Natural killer cell (primary cell): ENCODE measurements at regions not wholly inside any gene's neighbourhood (a gene's known extent, or its start where the extent isn't known, plus 50 kb on each side); places are given as distances from the start of the nearest gene placed in this dataset.

Experiments
- ATAC-seq, 3 donors: fragments of 150-1000 bp in 2 of 3; fragments of 200-7000 bp in 1 of 3; cut with Tn5 transposase; 1 replicate in 1 of 3; 2 replicates in 2 of 3; pipeline ENCODE4 v1.10.0; 2021; ENCODE audit warnings: mild to moderate bottlenecking in 2 of 3, moderate library complexity in 2 of 3
- DNase-seq, 2 donors: peaks; one replicate each; pipeline versions ENCODE4 v3.0.0 to v3.0.0-alpha.2; 2013 to 2021; ENCODE audit warnings: mixed read lengths in 1 of 2
- H3K27ac ChIP-seq: one replicate; pipeline ENCODE4 v1.5.1; 2013; ENCODE audit warnings: mild to moderate bottlenecking, low read length
- H3K27me3 ChIP-seq: one replicate; pipeline ENCODE4 v1.6.1; 2013; ENCODE audit warnings: low read length; ENCODE audit not compliant: control insufficient read depth, insufficient read depth
- H3K36me3 ChIP-seq: one replicate; pipeline ENCODE4 v1.6.1; 2013; ENCODE audit warnings: low read length; ENCODE audit not compliant: control insufficient read depth, insufficient read depth
- H3K4me1 ChIP-seq: one replicate; pipeline ENCODE4 v1.6.1; 2013; ENCODE audit warnings: low read length; ENCODE audit not compliant: control insufficient read depth, insufficient read depth
- H3K4me3 ChIP-seq: one replicate; pipeline ENCODE4 v1.5.1; 2013; ENCODE audit warnings: low read length
- H3K9me3 ChIP-seq: one replicate; pipeline ENCODE4 v1.6.1; 2013; ENCODE audit warnings: low read length; ENCODE audit not compliant: control insufficient read depth, insufficient read depth
- H3K27ac Mint-ChIP-seq, 2 donors: one replicate each; pipeline ENCODE4 v1.8.0; 2022; ENCODE audit warnings: mild to moderate bottlenecking in 2 of 2, mixed read lengths in 2 of 2, moderate library complexity in 1 of 2
- H3K27me3 Mint-ChIP-seq, 2 donors: one replicate each; pipeline ENCODE4 v1.8.0; 2022; ENCODE audit warnings: low read depth in 2 of 2, mixed read lengths in 2 of 2
- H3K36me3 Mint-ChIP-seq: one replicate; pipeline ENCODE4 v1.8.0; 2022; ENCODE audit warnings: mixed read lengths
- H3K4me1 Mint-ChIP-seq, 2 donors: one replicate each; pipeline ENCODE4 v1.8.0; 2022; ENCODE audit warnings: mixed read lengths in 2 of 2
- H3K4me3 Mint-ChIP-seq: one replicate; pipeline ENCODE4 v1.8.0; 2022; ENCODE audit warnings: mild to moderate bottlenecking, moderate library complexity, mixed read lengths
- H3K9me3 Mint-ChIP-seq, 2 donors: one replicate each; pipeline ENCODE4 v1.8.0; 2022; ENCODE audit warnings: mixed read lengths in 2 of 2
- CTCF ChIP-seq: fragments of 200-600 bp; IDR thresholded peaks from one replicate; pipeline ENCODE4 v1.8.0; 2022; ENCODE audit warnings: antibody characterized with exemption
- WGBS: methylation state at CpG from one replicate; pipeline ENCODE4 v1.1.7; 2013; ENCODE audit warnings: missing lambda C conversion rate; ENCODE audit not compliant: insufficient coverage; 5-methylcytosine and 5-hydroxymethylcytosine counted together
- intact Hi-C: fragments of 100-400 bp; cut with micrococcal nuclease; formaldehyde crosslinking; loops from one replicate; pipeline ENCODE4 v1.14.2; 2022

DNA sequence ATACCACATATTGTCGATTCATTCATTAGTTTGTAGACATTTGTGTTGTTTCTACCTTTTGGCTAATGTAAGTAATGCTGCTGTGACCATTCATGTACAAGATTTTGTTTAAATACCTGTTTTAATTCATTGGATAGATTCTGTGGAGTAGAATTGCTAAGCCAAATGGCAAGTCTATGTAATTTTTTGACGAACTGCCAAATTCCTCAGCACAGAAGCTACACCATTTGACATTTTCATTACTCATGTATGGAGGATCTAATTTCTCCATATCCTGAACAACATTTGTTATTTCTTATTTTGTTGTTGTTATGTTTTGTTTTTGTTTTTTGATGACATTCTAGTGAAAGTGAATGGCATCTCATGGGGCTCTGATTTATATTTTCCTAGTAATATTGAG lies 1351.3 kb upstream of the SORCS1 start:
- no peaks in the 10 kb centered on the region for H3K36me3 ChIP-seq
- ATAC-seq (no peak), DNase-seq (no peak)
- Mint-ChIP-seq H3K27ac (no peak overlapping the region), H3K9me3 (peaks cover 8 to 9% of the 10 kb centered on the region in 2 donors), H3K27me3 (no peaks in the 10 kb centered on the region), H3K4me1 (no peaks in the 10 kb centered on the region), H3K4me3 (no peak overlapping the region), H3K36me3 (no peaks in the 10 kb centered on the region)
- intact Hi-C loops = no loop called here
- no peaks in the 10 kb centered on the region for H3K27me3 ChIP-seq
- H3K27ac ChIP-seq = no peak overlapping the region
- no CpG with 5 or more reads among the region's 2 CpGs for WGBS
- no peak for TF ChIP-seq CTCF
- no peaks in the 10 kb centered on the region for H3K9me3 ChIP-seq
- no peaks in the 10 kb centered on the region for H3K4me1 ChIP-seq
- no peak overlapping the region for H3K4me3 ChIP-seq

- ATAC-seq (peak in 1 of 3 donors; percentile 53), DNase-seq (no peak)
- H3K27me3 ChIP-seq = no peaks in the 10 kb centered on the region
- H3K4me3 ChIP-seq = no peak overlapping the region
- WGBS = 2% methylated on average over 3 of the region's 3 CpGs
- H3K4me1 ChIP-seq = no peaks in the 10 kb centered on the region
- peaks cover 10 to 20% of the 10 kb centered on the region in 2 donors for H3K9me3 Mint-ChIP-seq
- H3K27ac ChIP-seq = no peak overlapping the region
- intact Hi-C loops = no loop called here
- no peaks in the 10 kb centered on the region for H3K27me3 Mint-ChIP-seq
- no peaks in the 10 kb centered on the region for H3K36me3 ChIP-seq
- no peak overlapping the region for H3K4me3 Mint-ChIP-seq
- no peaks in the 10 kb centered on the region for H3K9me3 ChIP-seq
- no peaks in the 10 kb centered on the region for H3K36me3 Mint-ChIP-seq
- no peaks in the 10 kb centered on the region for H3K4me1 Mint-ChIP-seq
- no peak overlapping the region for H3K27ac Mint-ChIP-seq
- TF ChIP-seq CTCF = no peak
Measured at GRCh38 chr10:108500396-108500795, 1335.9 kb upstream of the SORCS1 start.

DNA sequence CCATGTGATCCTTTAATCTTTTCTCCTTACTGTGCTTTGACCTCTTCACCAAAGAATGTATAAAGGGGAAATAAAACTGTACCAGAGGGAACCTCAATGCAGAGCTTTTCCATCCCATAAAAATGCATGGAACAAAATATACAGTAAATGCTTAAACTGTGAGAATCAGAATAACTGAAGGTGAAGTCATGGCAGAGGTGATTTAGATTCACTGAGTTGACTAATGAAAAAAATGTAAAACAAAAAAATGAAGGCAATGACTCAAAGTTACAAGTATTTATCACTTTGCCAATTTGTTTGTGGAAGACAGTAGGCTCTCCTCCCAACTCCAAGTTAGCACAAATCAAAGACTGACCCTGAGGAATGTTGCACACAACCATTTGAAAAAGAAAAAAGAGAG lies 1331.6 kb upstream of the SORCS1 start:
- ATAC-seq = no peak

More for the DNA sequence above, 1331.6 kb upstream of the SORCS1 start:
- no peak overlapping the region for H3K4me3 ChIP-seq
- TF ChIP-seq CTCF = no peak
- H3K36me3 Mint-ChIP-seq = no peaks in the 10 kb centered on the region
- H3K4me1 Mint-ChIP-seq = no peaks in the 10 kb centered on the region
- no peaks in the 10 kb centered on the region for H3K36me3 ChIP-seq
- no peaks in the 10 kb centered on the region for H3K27me3 ChIP-seq
- H3K4me1 ChIP-seq = no peaks in the 10 kb centered on the region
- no peaks in the 10 kb centered on the region for H3K9me3 ChIP-seq
- no peak overlapping the region for H3K4me3 Mint-ChIP-seq
- H3K27ac ChIP-seq = no peak overlapping the region
- no peak for DNase-seq
- intact Hi-C loops = no loop called here
- no peaks in the 10 kb centered on the region for H3K27me3 Mint-ChIP-seq
- peaks cover 9 to 23% of the 10 kb centered on the region in 2 donors for H3K9me3 Mint-ChIP-seq
- H3K27ac Mint-ChIP-seq = no peak overlapping the region
